HCT116 (cell line): ENCODE measurements at regions not wholly inside any gene's neighbourhood (a gene's known extent, or its start where the extent isn't known, plus 50 kb on each side); places are given as distances from the start of the nearest gene placed in this dataset.

Experiments used
- ATAC-seq: fragments of 200-7000 bp; cut with Tn5 transposase; 2 replicates; pipeline ENCODE4 v1.9.1; 2020; ENCODE audit warnings: mild to moderate bottlenecking, moderate library complexity
- BruUV-seq: library from RNA; stranded (reverse); fragments of 400-500 nt; replicated peaks from 2 replicates; lab custom pipeline; 2021; lab: Mats Ljungman, UMichigan
- CTCF ChIA-PET: fragments of 300-600 bp; sonication (Branson Sonifier 250); formaldehyde crosslinking; loops from one replicate; lab custom pipeline; 2021; ENCODE audit warnings: antibody characterized with exemption; lab: Charles Lee
- POLR2A ChIA-PET: fragments of 300-600, 350-600 bp; sonication (Branson Sonifier 250); formaldehyde crosslinking; loops from one replicate; lab custom pipeline; 2021; ENCODE audit warnings: antibody characterized with exemption; lab: Charles Lee
- RAD21 ChIA-PET, 2 experiments: fragments of 300-600 bp; sonication (Branson Sonifier 250); formaldehyde crosslinking; loops; one replicate each; lab custom pipeline; 2023; ENCODE audit warnings: low total read pairs in 2 of 2; ENCODE audit not compliant: uncharacterized antibody in 2 of 2, unreplicated experiment in 2 of 2, low non-redundant PET in 1 of 2; lab: Charles Lee
- DNase-seq: peaks from one replicate; pipeline ENCODE4 v3.0.0-alpha.2; 2010; ENCODE audit warnings: low read depth, low spot score
- H2AFZ ChIP-seq: fragments of 200-600 bp; shearing (Covaris generic), sonication (generic); 2 replicates; pipeline ENCODE4 v1.6.1; 2017; ENCODE audit warnings: low read depth, mixed run types, mixed read lengths, antibody characterized with exemption, low read length; ENCODE audit not compliant: poor library complexity, severe bottlenecking
- H3K27ac ChIP-seq: 2 replicates; pipeline ENCODE4 v1.5.1; 2012; ENCODE audit warnings: low read depth, low read length
- H3K27me3 ChIP-seq: fragments of 200-600 bp; sonication (generic); 2 replicates; pipeline ENCODE4 v1.6.1; 2016; ENCODE audit warnings: mixed run types, low read length, mixed read lengths; ENCODE audit not compliant: insufficient read depth
- H3K36me3 ChIP-seq, 2 experiments: fragments of 200-500 bp in 1 of 2; fragments of 200-600 bp in 1 of 2; sonication (Bioruptor generic) in 1 of 2; sonication (generic) in 1 of 2; 2 replicates each; pipeline versions ENCODE4 v1.5.1 to v1.6.1; 2014 to 2016; ENCODE audit warnings: low read length in 2 of 2, inconsistent platforms in 1 of 2, mixed read lengths in 1 of 2, mixed run types in 1 of 2; ENCODE audit not compliant: insufficient read depth in 2 of 2, control insufficient read depth in 1 of 2
- H3K4me1 ChIP-seq, 2 experiments: fragments of 200-600 bp in 1 of 2; sonication (generic) in 1 of 2; 2 replicates each; pipeline versions ENCODE4 v1.5.1 to v1.6.1; 2012 to 2017; ENCODE audit warnings: low read length in 2 of 2, inconsistent platforms in 1 of 2, mild to moderate bottlenecking in 1 of 2, mixed read lengths in 1 of 2, mixed run types in 1 of 2, moderate library complexity in 1 of 2; ENCODE audit not compliant: insufficient read depth in 2 of 2, control insufficient read depth in 1 of 2
- H3K4me2 ChIP-seq: fragments of 200-600 bp; sonication (generic); 2 replicates; pipeline ENCODE4 v1.6.1; 2017; ENCODE audit warnings: mixed run types, low read length, mixed read lengths
- H3K4me3 ChIP-seq, 2 experiments: fragments of 200-600 bp in 1 of 2; sonication (generic) in 1 of 2; replicated peaks in 1 of 2; 2 replicates each; pipeline ENCODE4 v1.5.1; 2011 to 2016; ENCODE audit warnings: low read length in 2 of 2, control low read depth in 1 of 2, low read depth in 1 of 2, mild to moderate bottlenecking in 1 of 2, mixed read lengths in 1 of 2, mixed run types in 1 of 2
- H3K79me2 ChIP-seq: fragments of 200-600 bp; sonication (generic); 2 replicates; pipeline ENCODE4 v1.6.1; 2017; ENCODE audit warnings: mild to moderate bottlenecking, mixed run types, low read length, moderate library complexity, mixed read lengths; ENCODE audit not compliant: insufficient read depth
- H3K9ac ChIP-seq: fragments of 200-600 bp; sonication (generic); 2 replicates; pipeline ENCODE4 v1.6.1; 2016; ENCODE audit warnings: low read length, mixed read lengths
- H3K9me2 ChIP-seq: fragments of 200-600 bp; sonication (generic), shearing (Covaris generic); 2 replicates; pipeline ENCODE4 v1.6.1; 2017; ENCODE audit warnings: mixed run types, mild to moderate bottlenecking, moderate library complexity; ENCODE audit not compliant: insufficient read depth
- H3K9me3 ChIP-seq, 2 experiments: fragments of 200-500 bp in 1 of 2; fragments of 200-600 bp in 1 of 2; sonication (Bioruptor generic) in 1 of 2; sonication (generic) in 1 of 2; 2 replicates each; pipeline ENCODE4 v1.6.1; 2014 to 2017; ENCODE audit warnings: low read length in 2 of 2, mixed read lengths in 2 of 2, inconsistent platforms in 1 of 2, low read depth in 1 of 2, mild to moderate bottlenecking in 1 of 2, mixed run types in 1 of 2, moderate library complexity in 1 of 2; ENCODE audit not compliant: control insufficient read depth in 1 of 2, insufficient read depth in 1 of 2
- H4K20me1 ChIP-seq: fragments of 200-600 bp; sonication (generic), shearing (Covaris generic); 2 replicates; pipeline ENCODE4 v1.6.1; 2017; ENCODE audit warnings: mixed run types, mild to moderate bottlenecking, moderate library complexity; ENCODE audit not compliant: insufficient read depth
- CEBPB ChIP-seq: IDR thresholded peaks from 2 replicates; pipeline ENCODE4 v1.6.1; 2012; ENCODE audit warnings: low read depth
- CTCF ChIP-seq, 3 experiments: fragments of 200-600 bp in 1 of 3; sonication (generic) in 1 of 3; IDR thresholded peaks in 2 of 3; conservative IDR thresholded peaks in 1 of 3; 2 replicates each; pipeline ENCODE4 v1.5.1; 2012 to 2017; ENCODE audit warnings: low read depth in 2 of 3, low read length in 2 of 3, antibody characterized with exemption in 1 of 3, borderline replicate concordance in 1 of 3, control low read depth in 1 of 3, mild to moderate bottlenecking in 1 of 3, mixed read lengths in 1 of 3, mixed run types in 1 of 3, moderate library complexity in 1 of 3; ENCODE audit not compliant: insufficient read depth in 1 of 3
- ELF1 ChIP-seq: IDR thresholded peaks from 2 replicates; pipeline ENCODE4 v1.6.1; 2012; ENCODE audit warnings: low read depth, borderline replicate concordance
- EZH2 ChIP-seq: fragments of 200-600 bp; sonication (generic); IDR thresholded peaks from 2 replicates; pipeline ENCODE4 v1.6.1; 2017; ENCODE audit warnings: antibody characterized with exemption, mixed run types
- EZH2phosphoT487 ChIP-seq: fragments of 200-600 bp; IDR thresholded peaks from 2 replicates; pipeline ENCODE4 v1.6.1; 2018; ENCODE audit warnings: antibody characterized with exemption, borderline replicate concordance
- FOSL1 ChIP-seq: IDR thresholded peaks from 2 replicates; pipeline ENCODE4 v1.6.1; 2012; ENCODE audit warnings: low read depth
- MAX ChIP-seq: IDR thresholded peaks from 2 replicates; pipeline ENCODE4 v1.6.1; 2012
- POLR2A ChIP-seq: IDR thresholded peaks from 2 replicates; pipeline ENCODE4 v1.7.0; 2011; ENCODE audit warnings: borderline replicate concordance; ENCODE audit not compliant: insufficient read depth, insufficient read length; ENCODE audit errors: extremely low read depth
- SIN3A ChIP-seq: IDR thresholded peaks from 2 replicates; pipeline ENCODE4 v1.6.1; 2012; ENCODE audit warnings: low read depth
- YY1 ChIP-seq: IDR thresholded peaks from 2 replicates; pipeline ENCODE4 v1.6.1; 2011; ENCODE audit warnings: low read length, low read depth, moderate library complexity, mild to moderate bottlenecking; ENCODE audit not compliant: insufficient replicate concordance; ENCODE audit errors: extremely low read depth
- ZBTB33 ChIP-seq: IDR thresholded peaks from 2 replicates; pipeline ENCODE4 v1.6.1; 2011; ENCODE audit warnings: mild to moderate bottlenecking, low read length, moderate library complexity; ENCODE audit not compliant: insufficient replicate concordance; ENCODE audit errors: extremely low read depth
- intact Hi-C: fragments of 100-400 bp; cut with micrococcal nuclease; formaldehyde crosslinking; loops from 2 replicates; pipeline ENCODE4 v1.10.0; 2022
- TF ChIP-seq, protein P1 (sequence below): IDR thresholded peaks from 2 replicates; pipeline ENCODE4 v1.6.1; 2012; ENCODE audit warnings: low read depth

- H3K9ac ChIP-seq, result no peak overlapping the region
- ChIA-PET RAD21 (no interaction called here), CTCF (no interaction called here), POLR2A (no interaction called here)
- no peaks in the 10 kb centered on the region for H3K79me2 ChIP-seq
- H2AFZ ChIP-seq, result no peak overlapping the region
- no peaks in the 10 kb centered on the region for H3K36me3 ChIP-seq
- H4K20me1 ChIP-seq, result no peaks in the 10 kb centered on the region
- no peak overlapping the region for H3K4me3 ChIP-seq
- no peak overlapping the region for H3K27ac ChIP-seq
- ATAC-seq, result no peak
- H3K27me3 ChIP-seq, result no peaks in the 10 kb centered on the region
- H3K4me2 ChIP-seq, result no peak overlapping the region
- no peaks in the 10 kb centered on the region for H3K9me2 ChIP-seq
- intact Hi-C loops, result no loop called here
- no TSS peak for BruUV-seq
- peaks cover 0 to 7% of the 10 kb centered on the region in 2 experiments; a peak in 2 of 4 replicates for H3K9me3 ChIP-seq
- TF ChIP-seq POLR2A, result no peak
- no peak for TF ChIP-seq EZH2phosphoT487
- no peaks in the 10 kb centered on the region for H3K4me1 ChIP-seq
- no peak for DNase-seq
Measured at GRCh38 chr18:40404284-40404683, 1550.8 kb upstream of the PIK3C3 start.

GRCh38 chr18:40402052-40402451 lies 1553.0 kb upstream of the PIK3C3 start:
- CTCF ChIA-PET, result no interaction called here
- no peak overlapping the region for H2AFZ ChIP-seq
- RAD21 ChIA-PET, result no interaction called here
- POLR2A ChIA-PET, result no interaction called here
- peaks cover 5 to 7% of the 10 kb centered on the region in 2 experiments; a peak in 2 of 4 replicates for H3K9me3 ChIP-seq
- H4K20me1 ChIP-seq, result no peaks in the 10 kb centered on the region
- no peak overlapping the region for H3K4me3 ChIP-seq
- no peak overlapping the region for H3K27ac ChIP-seq
- BruUV-seq, result no TSS peak
- no peak overlapping the region for H3K9ac ChIP-seq
- TF ChIP-seq CEBPB (no peak), EZH2 (no peak), CTCF (IDR thresholded peaks at IDR 0.05 in 2 of 3, conservative IDR thresholded peaks at IDR 0.05 in 1 of 3; ENCODE audit: borderline replicate concordance in 1 of 3, insufficient read depth in 1 of 3, low read depth in 2 of 3, low read length in 2 of 3) (no peak), YY1 (no peak), POLR2A (no peak), EZH2phosphoT487 (no peak), MAX (no peak), SIN3A (no peak), ELF1 (no peak), FOSL1 (no peak), ZBTB33 (no peak)
- TF ChIP-seq, protein P1, sequence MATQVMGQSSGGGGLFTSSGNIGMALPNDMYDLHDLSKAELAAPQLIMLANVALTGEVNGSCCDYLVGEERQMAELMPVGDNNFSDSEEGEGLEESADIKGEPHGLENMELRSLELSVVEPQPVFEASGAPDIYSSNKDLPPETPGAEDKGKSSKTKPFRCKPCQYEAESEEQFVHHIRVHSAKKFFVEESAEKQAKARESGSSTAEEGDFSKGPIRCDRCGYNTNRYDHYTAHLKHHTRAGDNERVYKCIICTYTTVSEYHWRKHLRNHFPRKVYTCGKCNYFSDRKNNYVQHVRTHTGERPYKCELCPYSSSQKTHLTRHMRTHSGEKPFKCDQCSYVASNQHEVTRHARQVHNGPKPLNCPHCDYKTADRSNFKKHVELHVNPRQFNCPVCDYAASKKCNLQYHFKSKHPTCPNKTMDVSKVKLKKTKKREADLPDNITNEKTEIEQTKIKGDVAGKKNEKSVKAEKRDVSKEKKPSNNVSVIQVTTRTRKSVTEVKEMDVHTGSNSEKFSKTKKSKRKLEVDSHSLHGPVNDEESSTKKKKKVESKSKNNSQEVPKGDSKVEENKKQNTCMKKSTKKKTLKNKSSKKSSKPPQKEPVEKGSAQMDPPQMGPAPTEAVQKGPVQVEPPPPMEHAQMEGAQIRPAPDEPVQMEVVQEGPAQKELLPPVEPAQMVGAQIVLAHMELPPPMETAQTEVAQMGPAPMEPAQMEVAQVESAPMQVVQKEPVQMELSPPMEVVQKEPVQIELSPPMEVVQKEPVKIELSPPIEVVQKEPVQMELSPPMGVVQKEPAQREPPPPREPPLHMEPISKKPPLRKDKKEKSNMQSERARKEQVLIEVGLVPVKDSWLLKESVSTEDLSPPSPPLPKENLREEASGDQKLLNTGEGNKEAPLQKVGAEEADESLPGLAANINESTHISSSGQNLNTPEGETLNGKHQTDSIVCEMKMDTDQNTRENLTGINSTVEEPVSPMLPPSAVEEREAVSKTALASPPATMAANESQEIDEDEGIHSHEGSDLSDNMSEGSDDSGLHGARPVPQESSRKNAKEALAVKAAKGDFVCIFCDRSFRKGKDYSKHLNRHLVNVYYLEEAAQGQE, result no peak
- H3K27me3 ChIP-seq, result no peaks in the 10 kb centered on the region
- ATAC-seq (no peak), DNase-seq (no peak)
- H3K4me2 ChIP-seq, result no peak overlapping the region
- H3K79me2 ChIP-seq, result no peaks in the 10 kb centered on the region
- no peaks in the 10 kb centered on the region for H3K36me3 ChIP-seq
- H3K4me1 ChIP-seq, result no peaks in the 10 kb centered on the region
- no peaks in the 10 kb centered on the region for H3K9me2 ChIP-seq
- intact Hi-C loops, result no loop called here
